Coronary artery (tissue), 2 donors: ENCODE measurements at regions not wholly inside any gene's neighbourhood (a gene's known extent, or its start where the extent isn't known, plus 50 kb on each side); places are given as distances from the start of the nearest gene placed in this dataset.
"Not testable (repeated sequence)": the region's sequence is repeated elsewhere in the genome, so short reads cannot be mapped to it uniquely, and the experiment has no call there.

Experiments used
- DNase-seq: peaks from one replicate; pipeline ENCODE4 v3.0.0-alpha.2; 2017; ENCODE audit warnings: low spot score
- H3K27ac ChIP-seq, 2 donors: fragments of 200-600 bp; sonication (generic); one replicate each; pipeline ENCODE4 v1.5.1; 2016 to 2019
- H3K4me3 ChIP-seq: fragments of 200-600 bp; sonication (generic); 2 replicates; pipeline ENCODE4 v1.5.1; 2016; ENCODE audit warnings: mild to moderate bottlenecking, moderate library complexity
- CTCF ChIP-seq: fragments of 200-600 bp; sonication (generic); IDR thresholded peaks from one replicate; pipeline ENCODE4 v1.5.1; 2019; ENCODE audit warnings: antibody characterized with exemption

- peak overlapping the region; percentile 54 to 76 for H3K27ac ChIP-seq
- peak overlapping the region; percentile 77 for H3K4me3 ChIP-seq
- TF ChIP-seq CTCF = no peak
- DNase-seq = peak; percentile 82
Measured at GRCh38 chr6:28838634-28839442, 84.9 kb downstream of the TRIM27 start.

- Histone ChIP-seq H3K4me3 (peak overlapping the region; percentile 77), H3K27ac (no peak overlapping the region)
- no peak for DNase-seq
- TF ChIP-seq CTCF = no peak
Measured at GRCh38 chr6:28839443-28840120, 84.2 kb downstream of the TRIM27 start.

DNA sequence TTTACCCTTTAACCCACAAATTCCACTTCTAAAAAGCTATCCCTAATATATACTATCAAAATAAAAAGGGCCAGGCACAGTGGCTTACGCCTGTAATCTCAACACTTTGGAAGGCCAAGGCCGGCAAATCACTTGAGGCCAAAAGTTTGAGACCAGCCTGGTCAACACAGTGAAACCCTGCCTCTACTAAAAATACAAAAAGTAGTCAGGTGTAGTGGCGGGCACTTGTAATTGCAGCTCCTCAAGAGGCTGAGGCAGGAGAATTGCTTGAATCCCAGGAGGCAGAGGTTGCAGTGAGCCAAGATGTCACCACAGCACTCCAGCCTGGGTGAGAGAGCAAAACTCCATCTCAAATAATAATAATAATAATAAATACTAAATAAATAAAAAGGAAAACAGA, 82.5 kb downstream of the TRIM27 start:
- no peak for DNase-seq
- no peak overlapping the region for H3K4me3 ChIP-seq
- no peak for TF ChIP-seq CTCF
- no peak overlapping the region for H3K27ac ChIP-seq

DNA sequence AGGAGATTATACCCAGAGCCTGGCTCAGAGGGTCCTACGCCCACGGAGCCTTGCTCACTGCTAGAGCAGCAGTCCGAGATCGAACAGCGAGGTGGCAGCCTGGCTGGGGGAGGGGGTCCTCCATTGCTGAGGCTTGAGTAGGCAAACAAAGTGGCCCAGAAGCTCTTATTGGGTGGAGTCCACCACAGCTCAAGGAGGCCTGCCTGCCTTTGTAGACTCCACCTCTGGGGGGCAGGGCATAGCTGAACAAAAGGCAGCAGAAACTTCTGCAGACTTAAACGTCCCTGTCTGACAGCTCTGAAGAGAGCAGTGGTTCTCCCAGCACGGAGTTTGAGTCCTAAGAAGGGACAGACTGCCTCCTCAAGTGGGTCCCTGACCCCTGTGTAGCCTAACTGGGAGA, 75.0 kb downstream of the TRIM27 start:
- not testable (repeated sequence) for H3K4me3 ChIP-seq, DNase-seq, H3K27ac ChIP-seq
